Right lobe of liver (tissue), 6 donors: ENCODE measurements at regions not wholly inside any gene's neighbourhood (a gene's known extent, or its start where the extent isn't known, plus 50 kb on each side); places are given as distances from the start of the nearest gene placed in this dataset.
"Not testable (repeated sequence)": the region's sequence is repeated elsewhere in the genome, so short reads cannot be mapped to it uniquely, and the experiment has no call there.

Source experiments
- ATAC-seq, 4 donors: fragments of 200-7000 bp; cut with Tn5 transposase; one replicate each; pipeline ENCODE4 v1.9.1; 2020; ENCODE audit warnings: mild to moderate bottlenecking in 4 of 4, moderate library complexity in 4 of 4
- DNase-seq, 3 donors: peaks; one replicate each; pipeline ENCODE4 v3.0.0-alpha.2; 2020
- H3K27ac ChIP-seq, 3 donors: fragments of 200-600 bp; one replicate each; pipeline ENCODE4 v1.8.0; 2022
- H3K27me3 ChIP-seq, 2 donors: fragments of 200-600 bp; one replicate each; pipeline ENCODE4 v1.8.0; 2022
- H3K36me3 ChIP-seq, 4 donors: fragments of 200-600 bp; sonication (generic) in 1 of 4; one replicate each; pipeline versions ENCODE4 v1.5.1 to v1.8.0; 2017 to 2022; ENCODE audit warnings: control low read depth in 1 of 4
- H3K4me1 ChIP-seq, 4 donors: fragments of 200-600 bp; sonication (generic) in 1 of 4; one replicate each; pipeline versions ENCODE4 v1.5.1 to v1.8.0; 2017 to 2022; ENCODE audit warnings: control low read depth in 1 of 4
- H3K4me3 ChIP-seq, 3 donors: fragments of 200-600 bp; one replicate each; pipeline ENCODE4 v1.8.0; 2022
- H3K9me3 ChIP-seq, 4 donors: fragments of 200-600 bp; sonication (generic) in 1 of 4; one replicate each; pipeline versions ENCODE4 v1.5.1 to v1.8.0; 2017 to 2022; ENCODE audit warnings: control low read depth in 1 of 4
- POLR2A ChIP-seq: fragments of 450-650 bp; IDR thresholded peaks from one replicate; pipeline ENCODE4 v1.6.1; 2017; ENCODE audit warnings: antibody characterized with exemption, mild to moderate bottlenecking
- WGBS: methylation state at CpG from one replicate; pipeline ENCODE4 v1.1.6; 2018; ENCODE audit warnings: low coverage, low lambda C conversion rate; ENCODE audit not compliant: insufficient coverage; ENCODE audit errors: missing lambda C conversion rate; 5-methylcytosine and 5-hydroxymethylcytosine counted together
- intact Hi-C, 2 donors: fragments of 100-400 bp; cut with DNase I; formaldehyde crosslinking; loops; one replicate each; pipeline versions ENCODE4 v1.11.2 to v1.14.1; 2022
- TF ChIP-seq, protein P1 (sequence below), 4 donors: fragments of 200-600 bp in 3 of 4; fragments of 450-650 bp in 1 of 4; IDR thresholded peaks; one replicate each; pipeline versions ENCODE4 v1.5.1 to v1.8.0; 2016 to 2022; ENCODE audit warnings: antibody characterized with exemption in 4 of 4, mild to moderate bottlenecking in 2 of 4
- donor health status: DM: no; HTN: yes; CAD: no.
- donor health status: DM: no; HTN: no; CAD: no.
- donor health status: DM: no; HTN: no; CAD: no.
- donor health status: DM: no; HTN: yes; CAD: no.
- donor health status: DM: no; HTN: yes; CAD: no.

DNA sequence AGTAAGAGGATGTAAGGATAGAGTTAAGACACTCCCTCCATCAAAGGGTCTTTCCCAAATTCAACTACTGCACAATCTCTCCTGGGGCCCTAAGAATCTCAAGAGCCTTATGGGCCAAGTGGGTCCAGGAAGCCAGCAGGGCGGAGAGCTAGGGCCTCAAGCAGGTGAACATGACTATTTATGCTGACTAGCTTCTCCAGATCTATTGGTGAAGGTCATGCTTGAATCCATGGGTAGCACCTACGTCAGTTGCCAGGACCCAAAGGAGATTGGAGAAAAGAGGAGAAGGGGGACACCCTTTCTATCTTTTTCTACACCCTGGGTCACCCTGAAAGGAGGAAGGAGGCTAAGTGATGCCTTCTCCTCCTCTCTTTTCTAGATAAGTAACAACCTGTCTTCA lies 534.2 kb upstream of the MIS18BP1 start:
- no peak for ATAC-seq
- intact Hi-C loops: no loop called here
- Histone ChIP-seq H3K36me3 (no peaks in the 10 kb centered on the region), H3K27ac (no peak overlapping the region), H3K27me3 (no peaks in the 10 kb centered on the region), H3K4me1 (no peaks in the 10 kb centered on the region), H3K9me3 (peaks cover 0 to 3% (median 0%) of the 10 kb centered on the region in 4 donors), H3K4me3 (no peak overlapping the region)
- 11% methylated on average over 1 of the region's 2 CpGs for WGBS
- TF ChIP-seq POLR2A: no peak
- TF ChIP-seq, protein P1, sequence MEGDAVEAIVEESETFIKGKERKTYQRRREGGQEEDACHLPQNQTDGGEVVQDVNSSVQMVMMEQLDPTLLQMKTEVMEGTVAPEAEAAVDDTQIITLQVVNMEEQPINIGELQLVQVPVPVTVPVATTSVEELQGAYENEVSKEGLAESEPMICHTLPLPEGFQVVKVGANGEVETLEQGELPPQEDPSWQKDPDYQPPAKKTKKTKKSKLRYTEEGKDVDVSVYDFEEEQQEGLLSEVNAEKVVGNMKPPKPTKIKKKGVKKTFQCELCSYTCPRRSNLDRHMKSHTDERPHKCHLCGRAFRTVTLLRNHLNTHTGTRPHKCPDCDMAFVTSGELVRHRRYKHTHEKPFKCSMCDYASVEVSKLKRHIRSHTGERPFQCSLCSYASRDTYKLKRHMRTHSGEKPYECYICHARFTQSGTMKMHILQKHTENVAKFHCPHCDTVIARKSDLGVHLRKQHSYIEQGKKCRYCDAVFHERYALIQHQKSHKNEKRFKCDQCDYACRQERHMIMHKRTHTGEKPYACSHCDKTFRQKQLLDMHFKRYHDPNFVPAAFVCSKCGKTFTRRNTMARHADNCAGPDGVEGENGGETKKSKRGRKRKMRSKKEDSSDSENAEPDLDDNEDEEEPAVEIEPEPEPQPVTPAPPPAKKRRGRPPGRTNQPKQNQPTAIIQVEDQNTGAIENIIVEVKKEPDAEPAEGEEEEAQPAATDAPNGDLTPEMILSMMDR (IDR thresholded peaks at IDR 0.05): no peak
- DNase-seq: no peak

DNA sequence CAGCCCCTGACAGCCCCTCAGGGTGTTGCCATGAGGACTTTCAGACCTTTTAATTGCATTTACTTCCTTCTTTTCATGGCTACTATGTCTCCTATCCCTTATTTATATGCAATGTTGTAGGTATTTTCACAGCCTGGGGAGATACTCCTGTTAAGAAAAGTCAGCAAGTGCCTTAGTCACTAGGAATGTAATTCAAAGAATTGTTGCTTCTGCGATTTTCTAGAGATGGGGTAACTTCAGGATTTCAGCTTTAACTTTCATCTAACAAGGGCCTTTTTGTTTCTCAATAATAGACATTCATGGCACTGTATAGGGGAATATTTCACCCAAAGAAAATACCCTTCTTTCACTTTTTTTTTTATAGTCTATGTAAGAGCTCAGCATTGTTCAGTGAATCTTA lies 533.3 kb upstream of the MIS18BP1 start:
- no peak for TF ChIP-seq POLR2A
- TF ChIP-seq, protein P1 (IDR thresholded peaks at IDR 0.05): no peak
- no peak for ATAC-seq
- intact Hi-C loops: no loop called here
- no peak for DNase-seq
- peaks cover 0 to 3% (median 0%) of the 10 kb centered on the region in 4 donors for H3K9me3 ChIP-seq
- H3K27me3 ChIP-seq: no peaks in the 10 kb centered on the region
- no peaks in the 10 kb centered on the region for H3K36me3 ChIP-seq
- 25% methylated on average over 1 of the region's 1 CpG for WGBS
- H3K4me1 ChIP-seq: no peaks in the 10 kb centered on the region
- H3K27ac ChIP-seq: no peak overlapping the region
- no peak overlapping the region for H3K4me3 ChIP-seq

DNA sequence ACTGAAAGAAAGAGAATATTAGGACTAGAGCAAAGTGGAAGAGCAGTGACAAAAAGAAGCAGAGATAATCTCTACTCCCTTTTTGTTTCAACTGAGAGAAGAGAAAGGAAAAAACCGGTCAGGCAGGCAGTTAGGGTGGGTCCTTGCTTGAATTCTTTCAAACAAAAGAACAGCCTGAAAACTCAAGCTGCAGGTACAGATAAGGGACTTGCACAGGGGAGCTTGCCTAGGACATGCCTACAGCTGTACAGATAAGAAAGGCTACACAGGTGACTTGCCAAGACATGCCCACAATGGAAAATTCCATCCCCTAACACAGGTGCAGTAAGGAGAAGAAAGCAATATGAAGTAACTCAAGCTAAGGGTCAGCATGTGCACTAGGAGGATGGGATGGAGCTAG lies 532.2 kb upstream of the MIS18BP1 start:
- WGBS: 60% methylated on average over 1 of the region's 1 CpG
- ATAC-seq: no peak

GRCh38 chr14:45766247-45766646 lies 513.2 kb upstream of the MIS18BP1 start:
- Histone ChIP-seq H3K4me1 (no peaks in the 10 kb centered on the region), H3K27ac (no peak overlapping the region), H3K4me3 (no peak overlapping the region), H3K27me3 (no peaks in the 10 kb centered on the region), H3K9me3 (no peaks in the 10 kb centered on the region), H3K36me3 (no peaks in the 10 kb centered on the region)
- WGBS: 78% methylated on average over 2 of the region's 2 CpGs
- TF ChIP-seq POLR2A: no peak
- TF ChIP-seq, protein P1 (IDR thresholded peaks at IDR 0.05): no peak
- ATAC-seq (no peak), DNase-seq (no peak)
- intact Hi-C loops: no loop called here

More for the DNA sequence above, 532.2 kb upstream of the MIS18BP1 start:
- Histone ChIP-seq H3K4me1 (no peaks in the 10 kb centered on the region), H3K36me3 (no peaks in the 10 kb centered on the region), H3K9me3 (peaks cover 0 to 3% (median 0%) of the 10 kb centered on the region in 4 donors), H3K27me3 (no peaks in the 10 kb centered on the region), H3K4me3 (no peak overlapping the region), H3K27ac (no peak overlapping the region)
- no peak for TF ChIP-seq POLR2A
- TF ChIP-seq, protein P1 (IDR thresholded peaks at IDR 0.05): no peak
- intact Hi-C loops: no loop called here
- DNase-seq: no peak

DNA sequence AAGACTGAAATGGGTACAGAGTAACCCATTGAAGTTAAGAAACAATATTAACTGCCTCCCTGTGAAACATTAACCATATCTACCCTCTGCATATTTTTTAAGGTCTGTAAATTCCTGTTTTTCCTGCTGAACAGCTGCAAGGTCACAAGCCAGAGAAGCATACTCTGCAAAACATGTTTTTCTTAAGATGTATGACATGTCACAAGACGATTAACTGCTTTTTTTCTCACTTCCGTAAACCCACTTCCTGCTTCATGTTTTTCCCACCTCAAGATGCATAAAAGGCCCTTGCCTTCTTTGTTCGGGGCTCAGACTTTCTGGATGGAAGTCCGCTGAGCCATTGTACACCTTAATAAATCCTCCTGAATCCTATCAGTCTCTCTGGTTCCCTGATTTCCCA lies 504.7 kb upstream of the MIS18BP1 start:
- no peaks in the 10 kb centered on the region for H3K27me3 ChIP-seq
- ATAC-seq: no peak

DNA sequence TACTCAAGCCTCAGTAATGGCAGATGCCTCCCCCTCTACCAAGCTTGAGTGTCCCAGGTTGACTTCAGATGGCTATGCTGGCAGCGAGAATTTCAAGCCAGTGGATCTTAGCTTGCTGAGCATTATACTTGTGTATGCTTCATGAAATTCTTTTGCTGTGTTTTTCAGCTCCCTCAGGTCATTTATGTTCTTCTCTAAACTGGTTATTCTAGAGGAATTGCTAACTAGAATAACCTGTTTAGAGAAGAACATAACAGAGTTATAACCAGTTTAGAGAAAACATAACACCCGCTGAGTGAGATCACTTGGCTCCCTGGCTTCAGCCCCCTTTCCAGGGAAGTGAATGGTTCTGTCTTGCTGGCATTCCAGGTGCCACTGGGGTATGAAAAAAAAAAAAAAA lies 503.4 kb upstream of the MIS18BP1 start:
- ATAC-seq, H3K36me3 ChIP-seq, DNase-seq, H3K27me3 ChIP-seq, H3K4me3 ChIP-seq, intact Hi-C loops, H3K27ac ChIP-seq, H3K4me1 ChIP-seq, H3K9me3 ChIP-seq: not testable (repeated sequence)
- 71% methylated on average over 2 of the region's 2 CpGs for WGBS

More for the DNA sequence above, 504.7 kb upstream of the MIS18BP1 start:
- TF ChIP-seq, protein P1 (IDR thresholded peaks at IDR 0.05): no peak
- no peak for TF ChIP-seq POLR2A
- no peak overlapping the region for H3K27ac ChIP-seq
- no peaks in the 10 kb centered on the region for H3K4me1 ChIP-seq
- H3K36me3 ChIP-seq: no peaks in the 10 kb centered on the region
- no peak overlapping the region for H3K4me3 ChIP-seq
- intact Hi-C loops: no loop called here
- no peak for DNase-seq
- WGBS: 37% methylated on average over 4 of the region's 4 CpGs
- no peaks in the 10 kb centered on the region for H3K9me3 ChIP-seq
